Caki2 (cell line): ENCODE measurements at regions not wholly inside any gene's neighbourhood (a gene's known extent, or its start where the extent isn't known, plus 50 kb on each side); places are given as distances from the start of the nearest gene placed in this dataset.
"Not testable (repeated sequence)": the region's sequence is repeated elsewhere in the genome, so short reads cannot be mapped to it uniquely, and the experiment has no call there.

Source experiments
- DNase-seq: peaks from one replicate; pipeline ENCODE4 v3.0.0-alpha.2; 2015; ENCODE audit warnings: low read depth
- in situ Hi-C: cut with HindIII; loops from 2 replicates; pipeline ENCODE4 v1.10.0; 2016; ENCODE audit warnings: low sequenced_read_pairs, low pct_unique_long_range_greater_than_20kb, mixed read lengths

GRCh38 chr5:91456928-91457680, 74.0 kb upstream of the ARRDC3 start:
- DNase-seq = no peak
- in situ Hi-C loops = no loop called here

GRCh38 chr5:91449083-91449482, 66.0 kb upstream of the ARRDC3 start:
- in situ Hi-C loops = no loop called here
- no peak for DNase-seq

- in situ Hi-C loops, DNase-seq: not testable (repeated sequence)
Observed at GRCh38 chr5:91448079-91448478, 65.0 kb upstream of the ARRDC3 start.

- DNase-seq, in situ Hi-C loops: not testable (repeated sequence)
Observed at GRCh38 chr5:91446880-91447279, 63.8 kb upstream of the ARRDC3 start.

- no peak for DNase-seq
- in situ Hi-C loops = no loop called here
Observed at GRCh38 chr5:91443761-91444467, 60.8 kb upstream of the ARRDC3 start.

GRCh38 chr5:91443023-91443422, 59.9 kb upstream of the ARRDC3 start:
- DNase-seq = no peak
- in situ Hi-C loops = no loop called here

- no peak for DNase-seq
- in situ Hi-C loops = no loop called here
Observed at GRCh38 chr5:91441082-91441481, 58.0 kb upstream of the ARRDC3 start.

GRCh38 chr5:91438871-91439270, 55.8 kb upstream of the ARRDC3 start:
- in situ Hi-C loops = no loop called here
- no peak for DNase-seq

GRCh38 chr5:91436241-91436640, 53.1 kb upstream of the ARRDC3 start:
- in situ Hi-C loops = no loop called here
- DNase-seq = no peak

GRCh38 chr5:91434348-91434747, 51.2 kb upstream of the ARRDC3 start:
- no peak for DNase-seq
- in situ Hi-C loops = no loop called here

GRCh38 chr5:91433861-91434260, 50.7 kb upstream of the ARRDC3 start:
- in situ Hi-C loops = no loop called here
- no peak for DNase-seq
